HG03175 (cell line): ENCODE measurements at regions not wholly inside any gene's neighbourhood (a gene's known extent, or its start where the extent isn't known, plus 50 kb on each side); places are given as distances from the start of the nearest gene placed in this dataset.
A peak's percentile ranks its signal among the peaks of the same experiment; 100 is the strongest.
"Not testable (repeated sequence)": the region's sequence is repeated elsewhere in the genome, so short reads cannot be mapped to it uniquely, and the experiment has no call there.

Source experiments
- ATAC-seq: cut with Tn5 transposase; IDR thresholded peaks from one replicate; pipeline ENCODE4 v1.9.1; 2021; ENCODE audit warnings: mild to moderate bottlenecking, moderate library complexity; ENCODE audit not compliant: unreplicated experiment

DNA sequence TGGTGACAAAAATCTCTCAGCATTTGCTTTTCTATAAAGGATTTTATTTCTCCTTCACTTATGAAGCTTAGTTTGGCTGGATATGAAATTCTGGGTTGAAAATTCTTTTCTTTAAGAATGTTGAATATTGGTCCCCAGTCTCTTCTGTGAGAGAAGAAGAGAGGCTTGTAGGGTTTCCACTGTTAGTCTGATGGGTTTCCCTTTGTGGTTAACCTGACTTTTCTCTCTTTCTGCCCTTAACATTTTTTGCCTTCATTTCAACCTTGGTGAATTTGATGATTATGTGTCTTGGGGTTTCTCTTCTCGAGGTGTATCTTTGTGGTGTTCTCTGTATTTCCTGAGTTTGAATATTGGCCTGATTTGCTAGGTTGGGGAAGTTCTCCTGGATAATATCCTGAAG lies 116.9 kb upstream of the ZEB2 start:
- not testable (repeated sequence) for ATAC-seq

DNA sequence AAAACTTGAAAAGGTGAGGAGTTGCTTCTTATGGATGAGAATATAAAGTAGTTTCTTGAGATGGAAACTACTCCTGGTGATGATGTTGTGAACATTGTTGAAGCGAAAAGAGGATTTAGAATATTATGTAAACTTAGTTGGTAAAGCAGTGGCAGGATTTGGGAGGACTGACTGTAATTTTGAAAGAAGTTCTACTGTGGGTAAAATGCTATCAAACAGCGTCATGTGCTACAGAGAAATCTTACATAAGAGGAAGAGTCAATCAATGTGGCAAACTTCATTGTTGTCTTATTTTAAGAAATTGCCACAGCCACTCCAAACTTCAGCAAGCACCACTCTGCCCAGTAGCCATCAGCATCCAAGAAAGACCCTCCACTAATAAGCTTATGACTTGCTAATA lies 112.9 kb upstream of the ZEB2 start:
- no peak for ATAC-seq

DNA sequence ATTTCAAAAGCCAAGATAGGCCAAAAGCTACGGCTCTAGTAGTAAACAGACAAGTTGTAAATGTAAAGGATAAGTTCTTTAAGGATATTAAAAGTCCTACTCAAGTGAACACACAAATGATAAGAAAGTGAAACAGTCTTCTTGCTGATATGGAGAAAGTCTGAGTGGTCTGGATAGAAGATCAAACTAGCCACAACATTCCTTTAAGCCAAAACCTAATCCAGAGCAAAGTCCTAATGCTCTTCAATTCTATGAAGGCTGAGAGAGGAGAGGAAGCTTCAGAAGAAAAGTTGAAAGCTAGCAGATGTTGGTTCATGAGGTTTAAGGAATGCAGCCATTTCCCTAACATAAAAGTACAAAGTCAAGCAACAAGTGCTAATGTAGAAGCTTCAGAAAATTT lies 111.7 kb upstream of the ZEB2 start:
- ATAC-seq: no peak

- peak; percentile 95 for ATAC-seq
Measured at GRCh38 chr2:144630459-144631215, 110.7 kb upstream of the ZEB2 start.

DNA sequence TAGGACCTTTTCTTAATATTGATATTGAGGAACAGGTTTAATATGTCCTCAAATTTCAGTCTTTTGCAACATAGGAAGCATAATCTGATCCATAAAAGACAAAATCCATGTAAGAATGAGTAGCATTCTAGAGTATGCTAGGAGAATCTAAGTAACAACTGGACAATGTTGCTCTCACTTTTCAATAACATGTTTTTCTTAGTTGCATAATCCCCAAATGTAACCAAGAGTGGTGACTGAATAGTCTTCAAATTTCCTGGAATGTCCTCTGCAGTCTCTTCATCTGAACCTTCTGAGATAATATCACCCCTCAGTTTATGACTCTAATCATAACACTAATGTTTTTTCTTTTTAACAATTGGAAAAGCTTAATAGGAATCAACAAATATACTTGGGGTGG lies 110.0 kb upstream of the ZEB2 start:
- ATAC-seq: no peak

- no peak for ATAC-seq
Measured at GRCh38 chr2:144628566-144628965, 108.6 kb upstream of the ZEB2 start.

DNA sequence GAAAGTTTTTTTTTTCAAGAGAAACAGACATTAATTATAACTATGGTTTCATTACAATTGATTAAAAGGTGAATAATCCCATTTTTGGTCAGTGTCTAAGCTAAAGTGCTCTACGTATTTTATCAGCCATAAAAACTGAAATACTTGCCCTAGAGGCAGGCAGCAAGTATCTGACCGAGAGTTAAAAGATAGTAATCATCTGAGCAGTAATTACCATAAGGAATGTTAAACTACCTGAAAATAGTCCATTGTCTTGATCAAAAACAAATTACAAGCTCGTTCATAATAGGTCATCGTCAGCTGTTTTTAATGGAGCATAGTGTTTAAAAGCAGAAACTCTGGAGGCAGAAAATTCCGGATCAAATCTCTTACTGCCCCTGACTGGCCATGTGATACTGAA lies 105.7 kb upstream of the ZEB2 start:
- ATAC-seq: no peak

DNA sequence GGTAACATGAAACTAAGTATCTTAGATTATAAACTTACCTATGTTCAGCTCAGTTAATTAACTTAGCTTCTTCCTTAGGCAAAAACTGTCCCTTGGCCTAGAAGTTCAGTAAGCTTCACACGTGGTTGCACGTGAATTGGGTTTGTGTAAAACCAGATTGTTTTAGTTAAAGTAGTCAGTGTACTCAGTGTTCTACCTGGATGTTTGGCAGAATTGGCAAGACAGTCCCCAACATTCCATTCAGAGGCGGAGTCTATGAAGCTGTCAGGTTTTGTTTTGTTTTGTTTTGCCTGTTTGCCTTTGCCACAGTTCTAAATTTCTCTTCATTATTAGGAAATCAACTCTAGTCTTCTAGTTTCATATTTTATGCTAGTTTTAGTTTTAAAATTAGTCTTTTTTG lies 105.3 kb upstream of the ZEB2 start:
- ATAC-seq: no peak

DNA sequence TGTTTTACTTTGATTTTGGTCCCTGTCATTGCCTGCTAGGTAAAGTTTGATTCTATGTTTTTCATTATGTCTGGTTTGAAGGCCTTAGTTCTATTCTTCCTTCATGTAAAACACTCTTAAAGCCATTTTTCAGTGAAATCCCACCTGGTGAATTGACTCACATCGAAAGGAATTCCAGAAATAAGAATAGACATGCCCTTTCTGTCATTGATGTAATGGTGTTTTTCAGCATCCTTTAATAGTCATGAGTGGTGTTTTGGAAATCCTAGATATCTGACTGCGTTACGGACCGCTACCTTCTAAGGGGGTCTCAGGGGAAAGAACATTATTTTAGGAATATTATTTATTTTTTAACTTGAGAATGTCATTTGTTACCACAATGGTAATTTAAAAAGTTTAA lies 104.5 kb upstream of the ZEB2 start:
- ATAC-seq: no peak

DNA sequence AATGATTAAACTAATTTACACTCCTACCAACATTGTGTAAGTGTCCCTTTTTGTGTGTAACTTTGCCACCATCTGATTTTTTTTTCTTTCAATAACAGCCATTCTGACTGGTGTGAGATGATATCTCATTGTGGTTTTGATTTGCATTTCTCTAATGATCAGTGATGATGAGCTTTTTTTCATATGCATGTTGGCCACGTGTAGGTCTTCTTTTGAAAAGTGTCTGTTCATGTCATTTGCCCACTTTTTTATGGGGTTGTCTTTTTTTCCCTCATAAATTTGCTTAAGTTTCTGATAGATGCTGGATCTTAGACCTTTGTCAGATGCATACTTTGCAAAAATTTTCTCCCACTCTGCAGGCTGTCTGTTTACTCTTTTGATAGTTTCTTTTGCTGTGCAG lies 102.5 kb upstream of the ZEB2 start:
- ATAC-seq: not testable (repeated sequence)

GRCh38 chr2:144621266-144621665 lies 101.3 kb upstream of the ZEB2 start:
- ATAC-seq: no peak

- no peak for ATAC-seq
Measured at GRCh38 chr2:144619760-144620159, 99.8 kb upstream of the ZEB2 start.

- not testable (repeated sequence) for ATAC-seq
Measured at GRCh38 chr2:144617171-144617570, 97.3 kb upstream of the ZEB2 start.

DNA sequence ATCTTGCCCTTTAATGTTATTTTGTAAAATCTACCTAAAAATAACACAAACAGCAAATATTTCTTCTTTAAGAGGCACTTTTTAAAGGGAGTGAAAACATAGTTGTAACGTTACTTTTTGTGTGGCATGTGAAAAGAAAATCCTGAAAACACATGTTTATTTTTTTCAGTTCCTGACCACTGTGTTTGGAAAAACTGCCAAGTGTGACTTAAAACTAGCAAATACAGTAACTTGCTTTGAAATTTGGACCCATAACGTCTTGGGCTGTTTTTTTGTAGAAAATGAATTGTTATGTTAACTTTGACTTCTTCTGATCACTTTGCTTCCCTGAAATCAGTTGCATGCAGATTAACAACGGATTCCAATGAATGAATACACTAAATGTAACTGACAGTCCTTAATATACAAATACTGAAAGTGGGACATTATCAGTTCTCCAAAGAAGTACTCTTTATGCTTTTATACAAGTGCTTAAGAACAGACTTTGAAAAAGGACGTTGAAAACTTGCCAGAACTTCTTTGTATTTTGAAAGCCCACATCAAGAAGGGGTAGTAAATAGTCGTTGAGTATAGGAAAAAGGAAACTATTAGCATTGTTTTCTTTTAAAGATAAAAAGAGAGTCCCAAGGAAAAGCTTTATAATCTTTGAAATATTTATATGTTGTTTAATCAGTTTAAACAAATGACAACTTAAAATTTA lies 96.1 kb upstream of the ZEB2 start:
- no peak for ATAC-seq

GRCh38 chr2:144607891-144608521 lies 88.1 kb upstream of the ZEB2 start:
- no peak for ATAC-seq

- ATAC-seq: no peak
Measured at GRCh38 chr2:144607099-144607498, 87.2 kb upstream of the ZEB2 start.

- no peak for ATAC-seq
Measured at GRCh38 chr2:144606466-144607095, 86.7 kb upstream of the ZEB2 start.

DNA sequence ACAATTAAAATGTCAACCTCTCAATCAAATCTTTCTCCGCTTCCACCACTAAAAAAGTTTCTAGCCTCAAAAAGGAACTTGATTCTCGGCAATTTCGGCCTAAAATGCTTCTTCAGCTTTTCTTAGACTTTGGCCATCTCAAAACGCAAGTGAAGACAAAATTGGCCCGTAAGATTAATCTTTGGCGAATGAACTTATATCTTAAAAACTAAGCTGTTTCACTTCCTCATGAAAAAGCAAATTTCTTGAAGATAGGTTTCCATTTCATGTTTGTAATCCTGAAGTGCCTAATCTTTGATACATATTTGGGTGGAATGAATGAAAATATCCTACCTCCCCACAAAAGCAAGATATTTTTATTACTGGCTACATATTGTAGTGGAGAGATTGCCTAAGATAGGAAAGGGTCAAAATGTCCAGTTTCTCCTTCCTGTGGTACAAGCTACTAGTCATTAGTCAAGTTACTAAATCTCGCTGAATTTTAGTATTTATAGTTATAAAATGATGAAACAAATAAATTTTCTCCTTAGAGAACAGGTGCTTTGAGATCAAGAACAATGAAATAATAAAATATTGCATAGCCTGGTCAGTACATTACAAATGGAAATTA lies 85.4 kb upstream of the ZEB2 start:
- ATAC-seq: peak; percentile 58

GRCh38 chr2:144603334-144603733 lies 83.4 kb upstream of the ZEB2 start:
- ATAC-seq: no peak

- no peak for ATAC-seq
Measured at GRCh38 chr2:144598906-144599305, 79.0 kb upstream of the ZEB2 start.

DNA sequence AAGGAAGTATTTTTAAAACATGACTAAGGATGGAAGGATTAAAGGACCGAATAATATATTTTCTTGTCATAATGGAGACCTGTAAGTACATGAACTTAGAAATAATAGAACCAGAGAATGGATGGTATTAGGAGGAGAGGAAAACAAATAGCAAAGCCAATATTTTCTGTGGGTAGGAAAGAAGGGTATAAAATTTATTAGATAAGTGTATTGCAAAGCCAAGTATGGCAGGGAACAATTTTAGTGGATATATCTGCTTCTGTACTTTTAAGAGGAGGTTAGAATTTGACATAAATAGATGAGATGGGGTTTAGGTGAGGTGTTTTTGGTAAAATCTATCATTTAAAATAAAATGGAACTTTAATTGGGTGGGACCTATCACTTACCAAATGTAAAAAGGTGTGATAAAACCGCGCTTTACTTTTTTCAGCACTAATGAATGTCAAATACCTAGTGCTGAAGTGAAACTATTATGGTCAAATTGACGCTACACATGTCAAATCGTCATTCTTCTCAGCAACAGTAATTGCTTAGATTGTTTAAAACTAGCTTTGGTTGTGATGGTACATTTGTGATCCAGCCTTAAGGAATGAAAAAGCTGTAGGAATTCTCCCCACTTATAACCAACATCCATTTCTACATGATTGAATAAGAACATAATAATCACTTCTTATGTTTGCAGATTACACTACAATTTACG lies 78.1 kb upstream of the ZEB2 start:
- ATAC-seq: no peak
